ENCODE measurements at regions not wholly inside any gene's neighbourhood (a gene's known extent, or its start where the extent isn't known, plus 50 kb on each side); places are given as distances from the start of the nearest gene placed in this dataset.

- no peak for DNase-seq
These were observed 176.8 kb downstream of the VEGFA start for GRCh38 chr6:43946641-43947363.

GRCh38 chr6:43945768-43946080 is 175.7 kb downstream of the VEGFA start:
- DNase-seq, result no peak

GRCh38 chr6:43944908-43945767 is 175.1 kb downstream of the VEGFA start:
- no peak for DNase-seq

- DNase-seq, result no peak
These were observed 173.8 kb downstream of the VEGFA start for GRCh38 chr6:43943781-43944250.

GRCh38 chr6:43943099-43943766 is 173.2 kb downstream of the VEGFA start:
- DNase-seq, result no peak

- no peak for DNase-seq
These were observed 172.6 kb downstream of the VEGFA start for GRCh38 chr6:43942616-43943015.

- no peak for DNase-seq
These were observed 172.0 kb downstream of the VEGFA start for GRCh38 chr6:43942011-43942442.

GRCh38 chr6:43941174-43941573 is 171.2 kb downstream of the VEGFA start:
- no peak for DNase-seq

GRCh38 chr6:43940393-43941087 is 170.5 kb downstream of the VEGFA start:
- no peak for DNase-seq

- no peak for DNase-seq
These were observed 170.0 kb downstream of the VEGFA start for GRCh38 chr6:43940071-43940392.

GRCh38 chr6:43939281-43940070 is 169.5 kb downstream of the VEGFA start:
- peak; percentile 16 for DNase-seq

GRCh38 chr6:43938178-43939105 is 168.4 kb downstream of the VEGFA start:
- no peak for DNase-seq

GRCh38 chr6:43937236-43938177 is 167.5 kb downstream of the VEGFA start:
- no peak for DNase-seq

- DNase-seq, result no peak
These were observed 166.5 kb downstream of the VEGFA start for GRCh38 chr6:43936476-43936875.

GRCh38 chr6:43935921-43936439 is 166.0 kb downstream of the VEGFA start:
- DNase-seq, result no peak

- DNase-seq, result no peak
These were observed 165.0 kb downstream of the VEGFA start for GRCh38 chr6:43934803-43935602.

- no peak for DNase-seq
These were observed 164.3 kb downstream of the VEGFA start for GRCh38 chr6:43934183-43934802.

GRCh38 chr6:43933148-43933885 is 163.3 kb downstream of the VEGFA start:
- no peak for DNase-seq

Measured in RPMI8226 (cell line).